GM23338 (cell line): ENCODE measurements at regions not wholly inside any gene's neighbourhood (a gene's known extent, or its start where the extent isn't known, plus 50 kb on each side); places are given as distances from the start of the nearest gene placed in this dataset.

Experiments
- ATAC-seq: fragments of 200-7000 bp; cut with Tn5 transposase; 3 replicates; pipeline ENCODE4 v1.9.1; 2020
- DNase-seq: peaks from one replicate; pipeline ENCODE4 v3.0.0-alpha.2; 2015; ENCODE audit warnings: low spot score
- H2AFZ ChIP-seq: fragments of 200-600 bp; sonication (generic); 2 replicates; pipeline ENCODE4 v1.8.0; 2016; ENCODE audit warnings: antibody characterized with exemption, mild to moderate bottlenecking, moderate library complexity
- H3F3A ChIP-seq: fragments of 200-600 bp; sonication (generic); replicated peaks from 2 replicates; pipeline ENCODE4 v1.8.0; 2017; ENCODE audit warnings: antibody characterized with exemption, mixed run types, low read depth
- H3K27ac ChIP-seq: fragments of 200-600 bp; sonication (generic); 2 replicates; pipeline ENCODE4 v1.6.1; 2016; ENCODE audit warnings: low read depth
- H3K27me3 ChIP-seq: fragments of 200-600 bp; sonication (generic); 2 replicates; pipeline ENCODE4 v1.8.0; 2016; ENCODE audit warnings: mild to moderate bottlenecking, mixed run types, moderate library complexity; ENCODE audit not compliant: insufficient read depth
- H3K36me3 ChIP-seq: fragments of 200-600 bp; sonication (generic); 2 replicates; pipeline ENCODE4 v1.8.0; 2016; ENCODE audit warnings: mild to moderate bottlenecking; ENCODE audit not compliant: insufficient read depth
- H3K4me1 ChIP-seq: fragments of 200-600 bp; sonication (generic); 2 replicates; pipeline ENCODE4 v1.8.0; 2016; ENCODE audit warnings: mild to moderate bottlenecking, moderate library complexity; ENCODE audit not compliant: insufficient read depth
- H3K4me2 ChIP-seq: fragments of 200-600 bp; sonication (generic); 2 replicates; pipeline ENCODE4 v1.7.1; 2017; ENCODE audit warnings: mixed run types
- H3K4me3 ChIP-seq: fragments of 200-600 bp; sonication (generic); 2 replicates; pipeline ENCODE4 v1.6.1; 2016; ENCODE audit warnings: mixed run types
- H3K79me2 ChIP-seq: fragments of 200-600 bp; sonication (generic); replicated peaks from 2 replicates; pipeline ENCODE4 v1.8.0; 2017; ENCODE audit warnings: mild to moderate bottlenecking; ENCODE audit not compliant: insufficient read depth
- H3K9me2 ChIP-seq: fragments of 200-600 bp; sonication (generic); 2 replicates; pipeline ENCODE4 v1.8.0; 2017; ENCODE audit not compliant: insufficient read depth
- H4K20me1 ChIP-seq: fragments of 200-600 bp; sonication (generic); replicated peaks from 2 replicates; pipeline ENCODE4 v1.8.0; 2017; ENCODE audit warnings: mild to moderate bottlenecking; ENCODE audit not compliant: insufficient read depth
- H3K27ac Mint-ChIP-seq: 2 replicates; pipeline ENCODE4 v1.8.0; 2020; ENCODE audit warnings: inconsistent platforms, mild to moderate bottlenecking, moderate library complexity, mixed read lengths
- H3K27me3 Mint-ChIP-seq: 3 replicates; pipeline ENCODE4 v1.8.0; 2022; ENCODE audit warnings: low read depth, mild to moderate bottlenecking, moderate library complexity, mixed read lengths, inconsistent platforms; ENCODE audit not compliant: insufficient read depth, poor library complexity
- H3K36me3 Mint-ChIP-seq: 3 replicates; pipeline ENCODE4 v1.8.0; 2021; ENCODE audit warnings: low read depth, mild to moderate bottlenecking, inconsistent platforms, moderate library complexity, mixed read lengths
- H3K4me1 Mint-ChIP-seq: 3 replicates; pipeline ENCODE4 v1.8.0; 2020; ENCODE audit warnings: mild to moderate bottlenecking, inconsistent platforms, mixed read lengths
- H3K4me3 Mint-ChIP-seq: 3 replicates; pipeline ENCODE4 v1.8.0; 2021; ENCODE audit warnings: moderate library complexity, mild to moderate bottlenecking, inconsistent platforms, mixed read lengths
- H3K9me3 Mint-ChIP-seq: 3 replicates; pipeline ENCODE4 v1.8.0; 2020; ENCODE audit warnings: moderate library complexity, mild to moderate bottlenecking, inconsistent platforms, mixed read lengths
- CREB1 ChIP-seq: fragments of 250-450 bp; sonication (Bioruptor Pico); IDR thresholded peaks from 2 replicates; pipeline ENCODE4 v1.5.0; 2020; ENCODE audit warnings: low read depth, mild to moderate bottlenecking, moderate library complexity
- ETS1 ChIP-seq: IDR thresholded peaks from 2 replicates; pipeline ENCODE4 v1.6.1; 2016; ENCODE audit warnings: antibody characterized with exemption
- EZH2 ChIP-seq: fragments of 200-600 bp; sonication (generic); IDR thresholded peaks from one replicate; pipeline ENCODE4 v1.8.0; 2017; ENCODE audit warnings: antibody characterized with exemption, mild to moderate bottlenecking, low read depth; ENCODE audit not compliant: unreplicated experiment
- EZH2phosphoT487 ChIP-seq: fragments of 200-600 bp; sonication (generic); IDR thresholded peaks from one replicate; pipeline ENCODE4 v1.8.1; 2018; ENCODE audit warnings: antibody characterized with exemption; ENCODE audit not compliant: unreplicated experiment
- JUNB ChIP-seq: IDR thresholded peaks from one replicate; pipeline ENCODE4 v1.6.1; 2016; ENCODE audit warnings: antibody characterized with exemption; ENCODE audit not compliant: unreplicated experiment
- POLR2AphosphoS5 ChIP-seq: IDR thresholded peaks from 2 replicates; pipeline ENCODE4 v1.6.1; 2016; ENCODE audit warnings: antibody characterized with exemption, low read depth
- STAT1 ChIP-seq: IDR thresholded peaks from one replicate; pipeline ENCODE4 v1.6.1; 2016; ENCODE audit warnings: antibody characterized with exemption; ENCODE audit not compliant: unreplicated experiment
- ZNF114 ChIP-seq: fragments of 250-450 bp; sonication (Bioruptor Pico); IDR thresholded peaks from 2 replicates; pipeline ENCODE4 v1.5.0; 2020; ENCODE audit warnings: mild to moderate bottlenecking, moderate library complexity
- ZNF331 ChIP-seq: fragments of 250-450 bp; sonication (Bioruptor Pico); IDR thresholded peaks from 2 replicates; pipeline ENCODE4 v1.5.0; 2020; ENCODE audit warnings: low read depth, mild to moderate bottlenecking, moderate library complexity
- ZNF462 ChIP-seq: fragments of 250-450 bp; sonication (Bioruptor Pico); IDR thresholded peaks from 2 replicates; pipeline ENCODE4 v1.5.0; 2020; ENCODE audit warnings: mild to moderate bottlenecking, moderate library complexity

- TF ChIP-seq ZNF462 (CRISPR knock-in tag) (no peak), ETS1 (no peak), ZNF331 (no peak), POLR2AphosphoS5 (no peak)
Observed at GRCh38 chr5:40364441-40364840, 315.3 kb upstream of the PTGER4 start (continued).

GRCh38 chr5:40361378-40361777 is 318.3 kb upstream of the PTGER4 start:
- H3K27me3 ChIP-seq: no peaks in the 10 kb centered on the region
- Mint-ChIP-seq H3K27ac (no peak overlapping the region), H3K36me3 (no peaks in the 10 kb centered on the region), H3K9me3 (no peaks in the 10 kb centered on the region), H3K4me1 (no peaks in the 10 kb centered on the region), H3K4me3 (no peak overlapping the region), H3K27me3 (no peaks in the 10 kb centered on the region)
- H3K4me1 ChIP-seq: no peaks in the 10 kb centered on the region
- H3K79me2 ChIP-seq: no peaks in the 10 kb centered on the region
- H3K4me2 ChIP-seq: no peak overlapping the region
- no peak overlapping the region for H2AFZ ChIP-seq
- H3K4me3 ChIP-seq: no peak overlapping the region
- H3K9me2 ChIP-seq: no peaks in the 10 kb centered on the region
- DNase-seq (no peak), ATAC-seq (no peak)
- no peak overlapping the region for H3K27ac ChIP-seq
- H3F3A ChIP-seq: no peaks in the 10 kb centered on the region
- no peaks in the 10 kb centered on the region for H3K36me3 ChIP-seq
- H4K20me1 ChIP-seq: no peaks in the 10 kb centered on the region
- TF ChIP-seq ZNF331 (no peak), EZH2phosphoT487 (no peak), CREB1 (no peak), STAT1 (no peak), ZNF462 (CRISPR knock-in tag) (no peak), ZNF114 (CRISPR knock-in tag) (no peak), EZH2 (no peak), POLR2AphosphoS5 (no peak), JUNB (no peak)
